ENCODE measurements at regions not wholly inside any gene's neighbourhood (a gene's known extent, or its start where the extent isn't known, plus 50 kb on each side); places are given as distances from the start of the nearest gene placed in this dataset.

DNA sequence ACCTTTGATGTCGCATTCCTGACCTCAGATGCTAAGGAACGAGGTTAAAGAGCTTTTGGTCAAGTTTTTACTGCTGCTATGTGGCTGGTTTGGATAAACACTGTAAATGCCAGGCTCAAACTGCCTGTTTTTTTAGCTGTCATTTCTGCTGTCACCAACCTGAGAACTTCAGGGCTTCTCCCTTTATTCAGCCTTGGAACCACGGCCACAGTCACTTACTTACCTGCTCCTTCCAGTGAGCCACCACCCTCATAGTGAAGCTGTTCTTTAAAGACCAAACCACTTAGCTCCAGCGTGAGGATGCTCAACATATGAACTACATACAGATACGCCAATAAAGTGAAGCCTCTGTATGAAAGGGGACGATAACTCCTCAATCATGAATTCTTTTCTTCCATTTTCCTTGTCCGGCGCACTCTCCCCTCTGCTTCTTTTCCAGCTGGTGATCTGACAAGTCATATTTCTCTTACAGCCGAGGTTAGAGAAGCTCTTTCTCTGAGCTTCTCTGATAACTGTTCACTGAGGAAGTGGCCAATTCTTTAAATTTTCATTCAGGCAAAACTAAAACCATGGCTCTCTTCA is 152.8 kb upstream of the ANK2 start:
- no peak for DNase-seq

DNA sequence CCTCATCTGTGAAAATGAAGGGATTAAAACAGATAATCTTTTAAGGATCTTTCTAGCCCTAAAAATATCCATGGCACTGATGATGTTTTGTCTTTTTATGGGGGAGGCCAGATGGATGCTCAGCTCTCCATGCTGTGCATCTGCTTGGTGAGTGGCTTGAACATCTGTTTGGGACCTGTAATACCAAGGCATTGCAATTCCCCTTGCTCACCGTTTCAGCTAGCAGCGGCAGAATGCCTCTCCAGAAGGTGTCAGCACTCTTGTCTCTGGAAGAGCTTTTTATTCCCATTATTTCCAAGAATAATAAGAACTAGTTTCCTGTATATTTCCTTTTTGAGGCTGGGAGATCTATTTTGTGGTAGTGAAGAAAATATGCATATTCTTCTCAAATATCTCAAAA is 151.9 kb upstream of the ANK2 start:
- DNase-seq: no peak

DNA sequence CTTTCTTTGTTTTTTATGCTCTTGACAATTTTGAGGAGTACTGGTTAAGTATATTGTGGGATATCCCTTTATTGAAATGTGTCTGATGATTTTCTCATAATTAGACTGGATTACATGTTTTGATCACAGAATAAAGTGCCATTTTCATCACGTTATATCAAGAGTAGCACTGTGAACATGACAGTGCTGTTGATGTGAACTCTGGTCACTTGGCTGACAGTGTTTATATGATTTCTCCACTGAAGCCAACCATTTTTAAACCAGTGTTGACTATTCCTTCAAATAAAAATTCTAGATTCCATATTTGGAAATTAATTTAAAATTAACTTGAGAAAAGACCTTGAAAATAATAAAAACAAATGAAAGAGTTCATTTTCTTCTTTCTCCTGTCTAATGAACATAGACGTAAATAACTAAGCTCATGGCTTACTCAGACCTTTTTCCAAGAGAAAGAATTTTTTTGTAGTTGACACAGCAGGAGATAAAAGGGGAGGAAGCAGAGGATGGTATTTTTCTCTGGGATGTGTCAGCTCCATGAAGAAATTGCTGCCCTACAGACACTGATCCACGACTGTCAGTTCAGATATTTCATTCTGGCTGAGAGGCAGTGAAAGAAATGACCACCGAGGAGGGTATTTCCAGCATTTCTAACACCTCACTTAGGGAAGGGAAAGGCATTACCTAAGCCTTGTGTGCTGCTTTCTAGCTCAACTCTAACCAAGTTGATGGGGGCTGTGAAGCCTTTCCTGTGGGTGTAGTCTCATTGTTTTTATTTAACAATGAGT is 150.9 kb upstream of the ANK2 start:
- no peak for DNase-seq

DNA sequence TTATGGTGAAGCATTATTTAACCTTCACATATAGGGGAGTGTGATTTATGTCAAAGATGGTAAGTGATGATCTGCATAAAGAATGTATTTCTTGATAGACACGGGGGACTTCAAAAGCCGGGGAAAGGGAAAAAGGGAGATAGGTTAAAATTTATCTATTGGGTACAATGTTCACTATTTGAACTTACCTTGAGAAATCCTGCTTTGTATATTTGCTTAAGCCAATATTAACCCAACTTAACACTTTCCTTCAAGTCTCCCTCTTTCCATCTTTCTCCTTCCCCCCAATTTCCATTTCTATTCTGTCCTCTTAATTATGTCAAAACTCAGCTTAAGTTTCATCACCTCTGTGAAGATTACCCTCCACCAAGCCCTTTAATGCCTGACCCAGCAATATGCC is 149.0 kb upstream of the ANK2 start:
- no peak for DNase-seq

GRCh38 chr4:112901962-112902411 is 147.5 kb upstream of the ANK2 start:
- no peak for DNase-seq

DNA sequence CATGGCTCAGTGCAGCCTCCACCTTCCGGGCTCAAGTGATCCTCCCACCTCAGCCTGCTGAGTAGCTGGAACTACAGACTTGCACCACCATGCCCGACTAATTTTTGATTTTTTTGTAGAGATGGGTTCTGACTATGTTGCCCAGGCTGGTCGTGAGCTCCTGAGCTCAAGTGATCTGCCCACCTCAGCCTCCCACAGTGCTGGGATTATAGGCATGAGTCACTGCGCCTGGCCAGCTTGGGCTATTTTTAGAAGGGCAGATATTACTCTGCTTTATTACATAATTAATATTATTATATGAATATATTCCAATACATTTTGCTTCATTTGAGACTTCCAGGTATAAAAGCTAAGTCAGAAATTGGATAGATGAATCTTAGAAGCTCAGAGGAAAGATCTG is 143.7 kb upstream of the ANK2 start:
- no peak for DNase-seq

DNA sequence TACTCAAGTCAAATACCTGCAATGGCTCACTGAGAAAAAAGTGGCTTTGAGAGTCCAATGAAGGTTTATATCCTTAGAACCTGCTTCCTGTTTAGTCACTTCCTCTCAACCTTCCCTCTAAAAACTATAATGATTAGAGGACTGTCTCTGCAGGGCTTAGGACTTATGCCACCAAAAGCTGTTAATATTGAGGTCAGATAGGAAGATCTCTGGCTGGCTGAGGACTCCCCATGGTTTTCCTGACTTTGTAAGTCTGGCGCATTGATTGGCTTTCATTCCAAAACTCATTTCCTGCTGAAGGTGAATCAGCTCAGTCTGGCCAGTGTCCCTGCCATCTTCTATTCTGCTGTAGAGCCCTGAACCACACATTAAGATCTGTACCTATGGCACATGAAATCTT is 140.9 kb upstream of the ANK2 start:
- no peak for DNase-seq

- DNase-seq: peak; percentile 26
These were observed 139.2 kb upstream of the ANK2 start for GRCh38 chr4:112910109-112910736.

- DNase-seq: peak; percentile 13
These were observed 132.6 kb upstream of the ANK2 start for GRCh38 chr4:112916868-112917267.

DNA sequence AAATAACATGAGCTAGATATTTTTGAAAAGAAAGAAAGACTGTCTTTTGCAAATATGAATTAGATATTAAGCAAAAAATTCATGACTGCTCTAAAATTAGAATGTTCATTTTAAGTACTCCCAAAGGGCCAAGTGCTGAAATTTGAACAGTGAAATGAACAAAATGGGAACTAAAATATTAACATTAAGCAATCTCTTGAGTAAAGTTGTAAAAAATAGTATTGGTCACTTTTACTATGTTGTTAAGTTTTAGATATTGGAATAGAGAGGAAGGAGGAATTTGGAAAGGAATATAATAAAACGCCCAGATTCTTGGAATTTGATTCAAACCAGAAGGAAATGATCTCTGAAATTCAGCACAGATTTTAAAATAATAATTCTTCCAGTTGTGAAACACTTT is 125.9 kb upstream of the ANK2 start:
- DNase-seq: no peak

DNA sequence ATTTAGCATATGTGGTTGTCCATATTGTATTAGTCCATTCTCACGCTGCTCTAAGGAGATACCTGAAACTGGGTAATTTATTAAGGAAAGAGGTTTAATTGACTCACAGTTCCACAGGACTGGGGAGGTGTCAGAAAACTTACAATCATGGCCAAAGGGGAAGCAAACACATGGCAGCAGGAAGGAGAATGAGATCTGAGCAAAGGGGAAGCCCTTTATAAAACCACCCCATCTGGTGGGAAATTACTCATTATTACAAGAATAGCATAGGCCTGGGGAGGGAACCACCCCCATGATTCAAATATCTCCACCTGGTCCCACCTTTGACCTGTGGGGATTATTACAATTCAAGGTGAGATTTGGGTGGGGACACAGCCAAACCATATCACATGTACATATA is 122.6 kb upstream of the ANK2 start:
- DNase-seq: no peak

GRCh38 chr4:112927544-112927943 is 121.9 kb upstream of the ANK2 start:
- no peak for DNase-seq

- DNase-seq: no peak
These were observed 118.5 kb upstream of the ANK2 start for GRCh38 chr4:112931001-112931400.

- DNase-seq: no peak
These were observed 115.7 kb upstream of the ANK2 start for GRCh38 chr4:112933790-112934189.

GRCh38 chr4:112938461-112939058 is 110.9 kb upstream of the ANK2 start:
- DNase-seq: peak; percentile 30

GRCh38 chr4:112939901-112940300 is 109.6 kb upstream of the ANK2 start:
- DNase-seq: no peak

DNA sequence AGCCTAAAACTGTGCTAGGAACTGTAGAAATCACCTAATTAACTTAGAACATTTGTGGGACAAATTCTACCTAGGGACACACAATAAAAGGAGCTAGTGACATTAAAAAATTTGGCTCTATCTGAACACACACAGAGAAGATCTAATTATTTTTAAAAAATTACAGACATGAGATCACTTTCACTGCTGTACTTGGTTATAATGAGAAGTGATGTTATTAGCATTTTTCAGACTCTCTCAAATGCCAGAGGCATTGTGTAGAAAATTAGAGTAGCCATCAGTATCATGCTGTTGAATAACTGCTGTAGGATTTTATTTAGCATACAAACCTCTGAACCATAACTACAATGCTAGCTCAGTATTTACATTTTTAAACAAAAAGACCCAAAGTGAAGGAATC is 109.1 kb upstream of the ANK2 start:
- DNase-seq: no peak

DNA sequence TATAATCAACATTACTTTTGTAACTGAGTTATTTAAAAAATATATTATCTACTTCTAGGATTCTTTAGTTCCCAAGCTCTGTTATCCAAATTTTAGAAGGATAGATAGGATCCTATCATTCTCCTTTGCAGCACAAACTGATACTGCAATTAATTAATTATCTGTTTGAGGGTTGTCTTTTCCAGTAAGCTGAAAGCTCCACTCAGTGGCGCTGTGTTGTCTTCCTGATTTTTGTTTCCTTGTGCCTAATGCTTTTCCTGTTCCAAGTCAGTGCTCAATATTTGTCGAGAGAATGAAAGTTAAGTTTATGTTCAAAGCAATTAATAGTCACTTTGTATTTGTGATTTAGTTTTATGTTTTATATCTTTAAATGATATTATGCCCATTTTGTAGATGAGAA is 107.4 kb upstream of the ANK2 start:
- peak; percentile 1 for DNase-seq

GRCh38 chr4:112942997-112943396 is 106.5 kb upstream of the ANK2 start:
- DNase-seq: no peak

DNA sequence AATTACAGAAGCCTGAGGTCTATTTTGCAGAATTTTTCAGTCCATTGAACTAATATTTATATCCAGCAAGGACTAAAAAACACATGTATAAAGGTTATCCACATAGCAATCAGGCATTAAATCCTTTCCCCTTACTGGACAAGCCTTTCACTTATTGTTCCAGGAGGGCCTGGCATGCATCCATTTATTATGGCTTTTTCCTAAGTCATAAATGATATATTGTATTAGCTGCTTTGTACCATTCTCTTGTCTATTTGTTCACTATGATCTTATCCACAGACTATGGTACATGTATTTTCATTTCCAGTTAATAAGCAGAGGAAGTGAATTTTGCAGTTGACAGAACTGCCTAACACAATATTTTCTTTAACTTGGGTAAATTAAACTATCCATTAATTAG is 105.4 kb upstream of the ANK2 start:
- no peak for DNase-seq

DNA sequence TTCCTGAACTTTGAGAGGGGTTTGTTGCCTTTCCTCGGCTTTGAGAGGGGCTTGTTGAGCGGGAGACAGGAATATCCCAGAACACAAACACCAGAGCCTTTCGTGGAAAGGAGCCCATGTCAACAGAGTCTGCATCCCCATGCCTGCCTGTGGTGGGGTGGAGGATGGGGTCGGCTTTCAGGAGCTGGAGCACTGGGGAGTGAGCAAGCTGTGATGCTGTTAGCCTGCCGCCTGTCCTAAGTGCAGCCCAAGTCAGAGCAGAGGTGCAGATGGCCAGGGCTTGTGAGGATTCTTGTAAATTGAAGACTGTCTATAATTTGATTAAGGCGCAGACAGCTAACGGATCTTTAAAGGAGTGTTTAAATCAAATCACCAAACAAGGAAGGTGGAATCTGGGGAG is 103.3 kb upstream of the ANK2 start:
- no peak for DNase-seq

- no peak for DNase-seq
These were observed 101.8 kb upstream of the ANK2 start for GRCh38 chr4:112947616-112948015.

DNA sequence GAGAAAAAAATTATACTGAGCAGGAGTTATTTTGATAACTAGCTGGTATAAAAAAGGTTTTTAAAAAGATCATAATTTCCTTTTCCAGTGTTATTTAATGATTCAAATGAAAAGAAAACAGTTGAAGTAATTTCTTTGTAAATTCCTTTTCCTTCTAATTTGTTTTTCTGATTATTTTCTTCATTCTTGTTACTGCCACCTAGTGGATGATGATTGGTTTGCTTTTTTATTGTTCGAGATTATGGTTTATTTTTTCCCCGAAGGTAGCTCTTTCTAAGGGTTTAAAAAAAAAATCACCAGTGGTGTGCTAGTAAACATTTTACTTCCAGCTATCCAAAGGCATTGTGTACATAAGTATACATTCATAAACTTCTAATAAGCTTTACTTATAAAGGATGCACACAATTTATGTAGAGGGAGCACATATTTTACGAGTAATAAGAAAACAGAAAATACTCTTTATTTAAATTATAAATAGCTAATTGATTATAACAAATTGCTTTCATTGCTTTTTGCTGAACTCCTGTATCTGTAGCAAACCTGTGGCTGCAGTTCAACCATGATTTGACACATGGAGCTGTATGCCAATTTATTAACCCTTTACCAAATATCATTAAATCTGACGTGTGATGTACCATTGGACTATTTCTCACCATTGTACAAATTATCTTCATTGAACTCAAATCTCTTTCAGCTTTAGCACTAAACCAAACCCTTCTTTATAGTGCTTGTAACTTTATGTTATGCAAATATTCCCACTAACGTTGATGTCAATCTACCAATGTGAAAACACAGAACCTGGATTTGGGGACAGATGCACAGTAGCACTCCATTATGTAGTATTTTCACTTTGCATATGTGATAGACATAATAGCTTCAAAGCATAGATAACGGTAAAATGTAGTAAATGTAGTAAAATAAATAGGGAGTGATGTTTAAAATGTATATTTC is 97.8 kb upstream of the ANK2 start:
- DNase-seq: peak; percentile 3

Measured in HCEC 1CT (cell line).